ENCODE measurements at regions not wholly inside any gene's neighbourhood (a gene's known extent, or its start where the extent isn't known, plus 50 kb on each side); places are given as distances from the start of the nearest gene placed in this dataset.
A peak's percentile ranks its signal among the peaks of the same experiment; 100 is the strongest.

GRCh38 chr14:89626233-89626806, 209.3 kb upstream of the FOXN3 start:
- no peak for DNase-seq

DNA sequence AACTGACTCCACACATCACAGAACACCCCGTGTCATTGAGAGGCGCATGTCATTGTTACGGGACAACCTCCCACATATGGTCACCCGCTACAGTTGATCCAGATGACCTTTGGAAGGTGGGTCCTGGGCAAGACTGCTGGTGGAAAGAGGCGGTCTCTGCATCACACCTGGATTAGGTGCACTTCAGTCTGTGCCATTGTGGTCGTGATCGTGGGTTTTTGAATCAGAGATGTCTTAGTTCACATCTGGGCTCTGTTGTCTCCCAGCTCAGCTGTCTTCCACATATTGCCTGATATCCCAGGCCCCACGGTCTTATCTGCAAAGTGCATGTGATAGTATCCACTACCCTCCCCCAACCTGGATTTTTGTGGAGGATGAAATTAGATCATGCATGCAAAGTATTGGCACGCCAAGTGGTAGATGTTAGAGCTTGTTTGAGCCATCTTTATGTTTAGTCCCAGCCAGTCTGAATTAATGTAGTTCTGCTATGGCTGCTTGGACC, 208.7 kb upstream of the FOXN3 start:
- no peak for DNase-seq

GRCh38 chr14:89625244-89625713, 208.2 kb upstream of the FOXN3 start:
- DNase-seq = no peak

DNA sequence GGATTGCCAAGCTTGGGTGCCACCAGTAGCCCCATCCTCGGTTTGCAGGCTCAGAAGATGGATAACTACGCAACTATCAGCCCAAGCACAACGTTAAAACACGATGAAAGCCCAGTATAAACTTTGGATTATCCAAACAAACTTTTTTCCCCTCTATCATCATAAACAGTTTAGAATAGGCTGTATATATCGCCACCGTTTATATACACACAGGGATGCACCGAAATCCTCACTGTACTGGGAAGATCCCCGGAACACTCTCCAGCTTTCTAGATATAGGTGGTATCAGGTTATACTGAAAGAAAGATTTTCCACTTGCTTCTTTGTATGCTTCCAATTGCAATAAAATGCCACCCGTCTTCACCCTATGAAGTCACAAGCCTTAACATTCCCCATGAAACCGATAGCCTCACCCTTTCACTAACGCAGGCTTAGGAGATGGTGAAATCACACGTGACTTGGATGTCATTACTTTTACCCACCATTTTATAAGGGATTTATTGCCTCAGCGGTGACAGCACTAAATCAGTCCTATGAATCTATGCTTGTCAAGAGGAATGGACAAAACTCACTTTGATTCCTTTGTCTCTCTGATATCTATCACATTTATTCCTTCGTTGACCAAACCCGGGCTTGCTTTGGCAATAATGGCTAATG, 207.6 kb upstream of the FOXN3 start:
- DNase-seq = no peak

- DNase-seq = peak; percentile 33
Observed at GRCh38 chr14:89621791-89622638, 205.0 kb upstream of the FOXN3 start.

DNA sequence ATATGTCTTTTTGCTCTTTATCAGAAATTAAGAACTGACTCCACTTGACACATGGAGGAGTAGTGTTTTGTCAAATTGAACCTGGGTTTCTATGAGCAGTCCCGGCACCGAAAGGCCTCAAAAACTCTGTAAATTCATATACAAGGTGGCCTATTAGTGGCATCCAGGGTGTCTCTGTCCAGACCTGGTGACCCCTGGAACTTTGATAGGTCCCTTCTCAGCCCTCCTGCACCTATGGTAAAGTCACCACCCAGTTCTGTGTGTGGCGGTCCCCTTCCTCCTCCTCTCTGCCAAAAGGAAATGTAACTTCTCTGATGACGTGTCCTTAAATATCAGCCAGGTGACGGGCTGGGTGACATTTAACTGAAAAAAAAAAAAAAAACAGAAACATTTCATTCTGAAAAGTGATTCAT, 204.0 kb upstream of the FOXN3 start:
- no peak for DNase-seq

GRCh38 chr14:89620436-89620835, 203.4 kb upstream of the FOXN3 start:
- DNase-seq = no peak

DNA sequence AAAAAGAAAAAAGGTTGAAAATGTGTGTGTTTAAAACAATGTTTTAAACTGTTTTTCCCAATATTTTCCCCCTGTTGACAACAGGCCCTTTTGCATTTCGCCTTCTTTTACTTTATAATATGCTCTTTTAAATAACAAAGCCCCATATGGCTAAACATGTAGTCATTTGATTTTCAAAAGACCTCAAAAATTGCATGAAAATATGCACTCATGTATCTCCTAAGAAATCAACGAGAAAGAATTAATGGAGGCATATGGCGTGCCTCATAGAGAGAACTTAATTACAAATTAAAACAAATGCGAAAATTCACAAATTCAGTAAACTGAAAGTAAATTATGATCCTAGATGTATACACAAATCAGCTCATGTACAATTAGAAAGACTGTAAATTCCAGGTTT, 202.6 kb upstream of the FOXN3 start:
- no peak for DNase-seq

GRCh38 chr14:89618811-89619551, 201.9 kb upstream of the FOXN3 start:
- peak; percentile 89 for DNase-seq

DNA sequence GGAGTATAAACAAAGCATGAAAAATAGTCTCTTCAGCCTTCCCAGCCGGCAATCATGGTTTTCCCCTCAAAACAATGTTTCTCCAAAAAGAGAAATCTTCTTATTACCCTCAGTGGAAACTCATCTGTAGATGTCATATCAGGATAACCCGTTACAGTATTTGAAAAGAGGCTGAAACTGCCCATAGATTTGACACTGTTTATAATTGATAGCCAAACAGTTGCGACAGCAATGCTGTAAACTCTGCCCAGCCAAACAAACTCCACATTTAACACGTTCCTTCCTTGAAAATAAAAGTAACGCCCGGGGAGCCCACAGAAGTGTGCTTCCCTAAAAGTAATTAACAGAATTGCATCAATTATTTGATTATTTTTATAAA, 201.3 kb upstream of the FOXN3 start:
- DNase-seq = peak; percentile 52

DNA sequence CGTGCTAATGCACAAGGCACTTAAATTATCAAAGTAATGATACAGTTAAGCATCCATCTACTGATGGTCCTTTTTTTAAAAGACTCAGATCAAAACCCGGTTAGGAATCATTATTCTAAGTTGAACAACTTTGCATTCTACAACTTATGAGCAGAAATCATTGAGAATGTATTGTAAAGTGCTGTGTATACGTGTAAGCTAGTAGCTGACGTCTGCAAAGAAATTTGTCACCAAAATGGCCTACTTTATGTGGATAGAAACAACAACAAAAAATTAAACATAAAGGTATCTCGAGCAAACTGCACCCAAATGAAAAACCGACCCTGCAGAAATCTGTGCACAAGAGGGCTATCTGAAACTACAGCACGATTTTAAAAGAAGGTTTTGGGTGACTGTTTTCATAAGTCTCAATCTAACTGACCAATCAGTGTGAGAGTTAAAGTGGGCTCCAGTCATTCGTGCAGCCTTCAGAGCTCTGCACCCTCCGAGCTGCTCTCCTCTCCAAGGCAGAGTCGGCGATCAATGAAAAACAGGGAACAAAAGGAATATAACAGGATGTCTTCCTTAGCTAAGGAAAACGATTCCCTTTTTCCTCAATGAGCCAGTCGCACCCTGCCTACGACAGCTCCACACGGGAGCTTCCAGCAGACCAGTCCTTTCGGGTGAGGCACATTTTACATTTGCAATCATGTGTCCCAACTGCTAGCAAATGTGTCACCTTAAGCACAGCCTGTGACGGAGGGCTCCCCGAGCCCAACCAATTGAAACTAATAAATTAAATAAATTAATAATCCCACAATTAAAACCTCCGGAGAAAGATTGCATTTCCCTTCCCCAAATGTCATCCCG, 200.7 kb upstream of the FOXN3 start:
- peak; percentile 73 for DNase-seq

- DNase-seq = no peak
Observed at GRCh38 chr14:89616852-89617341, 199.9 kb upstream of the FOXN3 start.

DNA sequence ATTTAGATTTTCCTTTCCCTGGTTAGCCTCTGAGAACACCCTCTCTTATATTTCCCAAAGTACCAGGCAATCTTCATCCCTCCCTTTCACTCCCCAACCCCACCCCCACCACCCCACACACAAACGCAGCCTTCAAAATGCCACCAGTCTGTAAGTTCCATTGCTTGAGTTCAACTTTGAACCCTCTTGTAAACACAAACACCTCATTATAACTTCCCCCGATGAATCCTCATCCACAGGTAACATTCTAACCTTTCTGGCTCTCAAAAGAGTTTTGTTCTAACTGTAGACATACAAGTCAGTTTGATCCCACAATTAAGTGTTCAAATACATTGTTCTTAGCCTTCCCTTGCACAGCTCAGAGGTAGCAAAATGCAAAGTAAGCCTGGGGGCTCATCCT, 199.4 kb upstream of the FOXN3 start:
- DNase-seq = no peak

DNA sequence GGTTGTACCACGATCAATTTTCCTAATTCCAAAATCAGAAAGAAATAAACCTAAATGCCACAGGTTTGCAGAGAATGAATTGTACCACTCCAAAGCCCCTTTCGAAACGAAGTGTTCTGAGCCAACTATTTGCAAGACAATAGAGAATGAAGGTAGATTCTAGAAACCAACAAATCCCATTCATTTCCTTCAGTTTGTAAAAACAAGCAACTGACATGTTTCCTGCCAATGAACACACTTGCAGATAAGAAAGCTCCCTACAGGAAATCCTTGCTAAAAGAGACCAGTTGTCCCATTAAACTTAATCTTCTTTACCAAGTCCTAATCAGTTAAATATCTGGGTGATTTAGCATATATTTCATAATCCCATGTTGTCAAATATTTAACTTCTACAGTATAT, 198.4 kb upstream of the FOXN3 start:
- no peak for DNase-seq

DNA sequence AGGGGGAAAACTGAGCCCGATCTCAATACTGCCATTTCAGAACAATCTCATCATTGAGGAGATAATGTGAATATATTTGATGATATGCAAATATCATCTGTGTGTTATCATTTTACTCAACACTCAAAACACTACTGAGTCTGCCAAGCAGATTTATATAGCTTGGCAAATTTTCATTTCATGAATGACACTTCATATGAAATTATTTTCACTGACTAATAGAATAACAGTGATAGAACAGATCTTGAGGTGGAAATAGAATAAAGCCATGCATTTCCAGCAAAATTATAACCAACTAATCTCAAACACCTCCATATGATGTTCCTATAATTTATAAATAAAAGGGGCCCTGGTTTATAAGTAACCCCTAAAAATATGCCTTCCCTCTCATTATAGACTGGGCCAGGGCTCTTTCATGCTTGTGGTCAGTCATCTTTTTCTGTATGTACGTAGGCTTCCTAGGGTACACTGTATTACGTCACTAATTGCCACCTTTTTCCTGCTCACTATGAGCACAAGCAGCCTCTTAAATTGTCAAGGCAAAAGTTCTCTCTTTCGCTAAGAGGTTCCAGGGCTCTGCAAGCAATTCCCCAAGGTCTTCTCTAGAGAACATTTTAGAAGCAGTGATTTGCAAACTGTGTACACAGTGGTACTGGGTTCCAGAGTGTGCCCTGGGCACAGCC, 197.1 kb upstream of the FOXN3 start:
- no peak for DNase-seq

GRCh38 chr14:89613260-89614008, 196.4 kb upstream of the FOXN3 start:
- no peak for DNase-seq

GRCh38 chr14:89609500-89610100, 192.6 kb upstream of the FOXN3 start:
- no peak for DNase-seq

GRCh38 chr14:89607453-89607852, 190.4 kb upstream of the FOXN3 start:
- DNase-seq = no peak

- DNase-seq = no peak
Observed at GRCh38 chr14:89603938-89604480, 187.0 kb upstream of the FOXN3 start.

All from retina (tissue), 1 donor.